NK-92 (cell line): ENCODE measurements at regions not wholly inside any gene's neighbourhood (a gene's known extent, or its start where the extent isn't known, plus 50 kb on each side); places are given as distances from the start of the nearest gene placed in this dataset.
"Not testable (repeated sequence)": the region's sequence is repeated elsewhere in the genome, so short reads cannot be mapped to it uniquely, and the experiment has no call there.

Experiments used
- DNase-seq: peaks from one replicate; lab custom pipeline; 2025; ENCODE audit not compliant: unreplicated experiment; lab: John Stamatoyannopoulos, UW

GRCh38 chr5:40356248-40356647 is 323.5 kb upstream of the PTGER4 start:
- no peak for DNase-seq

DNA sequence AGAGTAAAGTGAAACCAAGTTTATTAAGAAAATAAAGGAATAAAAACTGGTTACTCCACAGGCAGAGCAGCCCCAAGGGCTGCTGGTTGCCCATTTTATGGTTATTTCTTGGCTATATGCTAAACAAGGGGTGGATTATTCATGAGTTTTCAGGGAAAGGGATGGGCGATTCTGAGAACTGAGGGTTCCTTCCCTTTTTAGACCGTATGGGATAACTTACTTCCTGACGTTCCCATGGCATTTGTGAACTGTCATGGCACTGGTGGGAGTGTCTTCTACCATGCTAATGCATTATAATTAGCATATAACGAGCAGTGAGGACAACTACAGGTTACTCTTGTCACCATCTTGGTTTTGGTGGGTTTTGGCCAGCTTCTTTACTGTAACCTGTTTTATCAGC is 323.9 kb upstream of the PTGER4 start:
- no peak for DNase-seq

DNA sequence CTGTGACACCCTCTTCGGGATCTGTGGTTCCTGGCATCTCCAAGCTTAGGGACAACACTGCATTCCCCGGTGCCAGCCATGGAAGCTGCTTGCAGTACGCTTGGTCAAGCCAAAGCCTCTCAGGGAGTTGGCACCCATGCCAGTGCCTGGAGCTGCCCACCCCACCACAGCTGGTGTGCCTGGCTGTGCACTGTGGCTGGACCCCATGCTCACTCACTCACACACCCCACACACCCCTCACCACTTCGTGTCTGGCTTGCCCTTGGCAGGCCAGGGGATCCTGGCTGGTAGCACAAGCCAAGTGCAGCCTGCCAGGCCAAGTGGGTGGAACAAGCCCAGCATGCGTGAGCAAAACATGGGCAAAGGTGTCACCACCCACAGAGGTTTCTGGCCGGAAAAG is 324.5 kb upstream of the PTGER4 start:
- DNase-seq: no peak

DNA sequence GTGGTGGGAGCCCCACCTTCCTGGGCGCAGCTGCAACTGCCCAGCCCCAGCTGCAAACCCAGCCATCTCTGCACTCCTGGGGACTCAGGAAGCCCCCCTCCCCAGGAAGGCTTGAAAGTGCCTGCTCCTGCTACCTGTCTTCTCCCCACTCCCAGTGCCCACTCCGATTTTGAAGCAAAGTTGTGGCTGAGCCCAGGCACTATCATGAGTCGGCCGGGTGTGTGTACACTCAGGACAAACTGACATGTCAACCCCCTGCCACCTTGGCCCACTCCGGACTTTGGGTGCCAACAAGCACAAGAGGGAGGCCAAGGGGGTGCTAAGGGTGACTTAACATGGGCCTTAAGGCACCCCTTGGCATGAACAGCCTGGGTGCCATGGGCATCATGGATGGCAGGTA is 325.5 kb upstream of the PTGER4 start:
- no peak for DNase-seq

- no peak for DNase-seq
Observed at GRCh38 chr5:40353442-40353841, 326.3 kb upstream of the PTGER4 start.

DNA sequence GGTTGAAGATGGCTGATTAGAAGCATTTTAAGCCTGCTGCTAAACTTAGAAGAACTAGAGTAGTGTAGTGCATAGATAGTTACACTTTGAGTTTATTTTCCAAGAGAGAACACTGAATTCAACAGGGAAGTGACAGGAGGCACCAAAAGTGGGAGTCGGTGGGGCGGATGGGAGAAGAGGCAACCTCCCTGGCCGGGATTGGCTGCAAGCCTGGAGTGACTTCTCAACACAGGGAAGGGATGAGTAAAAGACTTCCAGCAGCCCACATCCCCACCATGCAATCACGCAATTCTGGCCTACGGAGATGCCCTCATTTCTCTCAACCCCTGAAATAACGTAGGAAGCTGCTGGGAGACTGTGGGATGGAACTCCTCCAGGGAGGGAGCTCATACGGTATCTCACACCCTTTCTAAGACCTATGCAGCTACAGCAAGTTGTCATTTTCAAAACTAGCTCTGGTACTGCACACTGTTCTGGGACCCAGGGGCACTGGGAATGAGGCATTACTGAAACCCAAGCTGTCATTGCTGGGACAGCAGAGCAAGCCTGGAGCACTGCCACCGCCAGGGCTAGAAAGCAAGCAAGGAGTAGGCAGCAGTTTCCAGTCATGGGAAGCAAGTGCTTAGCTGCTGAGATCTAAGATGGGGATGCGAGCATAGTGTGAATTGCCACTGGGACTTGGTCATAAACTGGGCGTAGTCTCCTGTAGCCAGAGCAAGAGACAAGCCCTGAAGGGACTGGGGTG is 331.6 kb upstream of the PTGER4 start:
- no peak for DNase-seq

GRCh38 chr5:40346901-40347300 is 332.8 kb upstream of the PTGER4 start:
- DNase-seq: no peak

GRCh38 chr5:40338434-40338833 is 341.3 kb upstream of the PTGER4 start:
- DNase-seq: not testable (repeated sequence)

DNA sequence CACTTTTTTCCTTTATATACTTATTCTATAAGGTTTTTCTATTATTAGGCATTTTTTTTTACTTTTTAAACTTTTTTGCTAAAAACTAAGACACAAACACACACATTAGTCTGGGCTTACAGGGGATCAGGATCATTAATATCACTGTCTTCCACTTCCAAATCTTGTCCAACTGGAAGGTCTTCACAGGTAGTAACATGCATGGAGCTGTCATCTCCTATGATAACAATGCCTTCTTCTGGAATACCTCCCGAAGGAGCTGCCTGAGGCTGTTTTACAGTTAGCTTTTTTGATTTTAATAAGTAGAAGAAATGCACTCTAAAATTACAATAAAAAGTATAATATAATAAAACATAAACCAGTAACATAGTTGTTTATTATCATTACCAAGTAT is 345.5 kb upstream of the PTGER4 start:
- no peak for DNase-seq

DNA sequence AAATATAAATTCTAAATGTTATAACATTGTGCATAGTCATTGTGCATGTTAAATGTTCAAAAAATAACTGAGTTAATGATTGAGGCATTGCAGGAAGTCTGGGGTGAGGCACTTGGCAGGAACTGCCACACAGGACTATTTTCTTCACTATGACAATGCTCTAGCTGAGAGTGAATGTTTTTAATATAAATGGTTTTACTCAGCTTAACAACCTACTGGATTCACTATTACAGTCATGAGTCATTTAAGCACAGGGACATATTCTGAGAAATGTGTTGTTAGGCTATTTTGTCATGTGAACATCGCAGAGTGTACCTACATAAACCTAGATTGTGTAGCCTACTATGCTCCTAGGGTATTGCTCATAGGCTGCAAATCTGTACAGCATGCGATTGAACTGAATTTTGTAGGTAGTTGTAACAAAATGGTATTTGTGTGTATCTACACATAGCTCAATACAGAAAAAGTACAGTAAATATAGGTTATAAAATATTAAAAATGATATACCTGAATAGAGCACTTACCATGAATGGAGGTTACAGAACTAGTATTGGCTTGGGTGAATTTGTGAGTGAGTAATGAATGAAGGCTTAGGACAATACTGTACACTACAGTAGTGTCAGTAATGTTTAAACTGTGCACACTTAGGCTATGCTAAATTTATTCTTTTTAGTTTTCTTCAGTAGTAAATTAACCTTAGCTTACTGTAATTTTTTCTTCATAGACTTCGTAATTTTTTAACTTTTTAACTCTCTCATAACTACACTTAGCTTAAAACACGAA is 346.1 kb upstream of the PTGER4 start:
- no peak for DNase-seq

GRCh38 chr5:40332970-40333369 is 346.7 kb upstream of the PTGER4 start:
- DNase-seq: no peak

DNA sequence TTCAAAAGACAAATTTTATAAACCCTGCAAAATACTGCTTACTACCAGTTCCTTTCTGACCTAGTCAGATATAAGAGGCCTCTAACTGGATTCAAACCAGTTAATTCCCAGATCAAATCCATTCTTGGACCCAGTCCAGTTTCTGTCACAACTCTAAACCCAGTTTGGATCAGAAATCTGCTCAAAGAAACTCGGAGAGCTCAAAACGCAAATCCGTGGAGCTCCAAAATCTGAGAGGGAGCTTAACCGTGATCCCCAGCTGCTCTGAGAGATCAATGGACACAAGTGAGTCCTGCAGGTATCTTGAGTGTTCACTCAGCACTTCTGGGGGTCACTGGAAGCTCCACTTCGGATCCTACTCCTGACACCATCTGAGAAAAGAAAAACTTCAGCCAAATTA is 348.1 kb upstream of the PTGER4 start:
- DNase-seq: no peak

DNA sequence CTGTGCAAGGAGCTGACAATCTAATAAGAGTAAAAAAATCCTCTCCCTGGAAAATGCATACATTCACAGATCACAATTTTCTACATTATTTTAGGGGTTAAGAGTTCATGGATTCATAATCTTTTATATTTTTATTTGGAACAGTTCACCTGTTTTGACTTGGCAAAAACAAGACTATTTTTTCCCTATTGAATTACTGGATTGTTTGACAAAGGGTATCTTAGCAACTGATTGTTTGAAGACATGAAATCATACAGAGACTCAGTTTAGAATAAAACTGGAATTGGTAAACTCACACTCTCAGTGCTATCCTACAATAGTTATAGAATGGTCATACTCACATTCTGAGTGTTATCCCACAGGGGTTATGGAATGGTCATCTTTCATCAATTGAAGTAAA is 358.2 kb upstream of the PTGER4 start:
- no peak for DNase-seq

- no peak for DNase-seq
Observed at GRCh38 chr5:40318395-40318794, 361.3 kb upstream of the PTGER4 start.

- DNase-seq: no peak
Observed at GRCh38 chr5:40317023-40317422, 362.7 kb upstream of the PTGER4 start.

DNA sequence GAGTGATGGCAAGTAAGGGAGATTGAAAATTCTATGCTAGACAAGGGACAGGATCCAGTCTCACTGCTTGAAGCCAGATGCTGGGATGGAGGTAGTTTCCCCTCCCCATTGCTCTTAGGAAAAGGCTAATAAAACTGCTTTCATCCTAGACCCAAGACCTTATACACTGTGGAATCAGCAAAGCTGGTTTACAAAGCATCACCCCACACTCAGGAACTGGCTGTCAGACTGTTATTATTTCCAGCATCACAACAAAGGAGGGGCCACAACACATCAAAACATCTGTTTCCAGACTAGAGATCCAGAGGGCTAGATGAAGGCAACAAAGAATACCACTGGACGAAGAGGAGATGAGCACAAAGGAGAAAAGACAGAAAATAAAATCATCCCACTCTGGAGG is 364.6 kb upstream of the PTGER4 start:
- DNase-seq: no peak

DNA sequence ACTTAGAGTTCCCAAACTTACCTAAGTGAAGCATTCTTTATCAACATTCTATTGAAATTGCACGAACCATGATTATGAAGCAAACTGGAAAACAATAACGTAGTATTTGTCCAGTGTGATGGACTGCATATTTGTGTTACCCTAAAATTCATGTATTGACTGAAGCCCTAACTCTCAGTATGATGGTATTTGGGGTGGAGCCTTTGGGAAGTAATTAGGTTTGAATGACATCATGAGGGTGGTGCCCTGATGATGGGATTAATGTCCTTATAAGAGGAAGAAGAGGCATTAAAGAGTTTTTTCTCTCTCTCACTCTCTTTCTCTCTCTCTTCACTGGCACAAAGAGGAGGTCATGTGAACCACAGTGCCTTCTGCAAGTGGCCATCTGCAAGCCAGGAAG is 365.4 kb upstream of the PTGER4 start:
- DNase-seq: no peak

GRCh38 chr5:40312205-40312604 is 367.5 kb upstream of the PTGER4 start:
- no peak for DNase-seq

GRCh38 chr5:40309851-40310250 is 369.9 kb upstream of the PTGER4 start:
- no peak for DNase-seq

DNA sequence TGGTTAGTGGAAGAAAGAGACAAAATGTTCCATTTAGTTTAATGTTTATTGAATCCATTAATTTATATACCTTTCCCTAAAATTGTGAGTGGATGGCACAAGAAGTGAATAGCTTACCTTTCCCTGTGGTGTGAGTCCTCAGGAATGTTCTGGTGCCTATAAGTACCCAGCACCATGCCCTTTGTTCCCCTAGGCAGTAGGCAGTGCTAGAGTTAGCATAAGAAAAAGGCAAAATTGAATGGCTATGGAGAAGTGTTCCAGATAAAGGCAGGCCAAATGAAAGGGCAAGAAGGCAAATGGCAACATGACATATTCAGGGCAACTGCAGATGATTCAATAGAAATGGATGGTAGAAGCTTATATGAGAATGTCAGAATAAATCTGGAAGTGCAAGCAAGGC is 370.8 kb upstream of the PTGER4 start:
- DNase-seq: no peak

- DNase-seq: no peak
Observed at GRCh38 chr5:40307920-40308319, 371.8 kb upstream of the PTGER4 start.

DNA sequence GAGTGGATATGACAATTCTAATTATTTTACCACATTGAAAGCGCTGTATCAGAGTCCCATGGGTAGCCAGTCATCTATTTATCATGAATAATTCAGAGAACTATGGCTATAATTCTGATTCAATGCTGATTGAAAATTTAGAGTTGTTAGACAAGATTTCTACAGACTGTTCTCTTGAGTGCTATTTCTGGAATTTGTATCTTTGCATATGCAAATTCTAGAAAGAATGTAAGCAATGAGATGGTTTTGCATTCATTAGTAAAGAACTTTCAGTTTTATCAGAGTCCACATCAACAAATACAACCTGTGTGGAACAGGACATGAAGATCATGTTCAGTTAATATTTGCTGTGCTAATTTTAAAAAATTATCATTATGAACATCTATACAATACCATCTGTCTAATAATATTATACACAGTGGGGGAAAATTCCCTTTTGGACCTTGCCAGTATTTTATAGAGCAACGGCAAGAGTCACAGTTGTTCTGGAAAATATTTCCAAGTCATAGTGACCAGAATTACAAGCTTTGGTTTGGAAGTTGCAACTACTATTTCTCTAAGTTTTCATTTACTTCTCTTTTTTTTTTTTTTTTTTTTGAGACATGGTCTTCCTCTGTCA is 372.7 kb upstream of the PTGER4 start:
- DNase-seq: no peak
